ENCODE measurements at regions not wholly inside any gene's neighbourhood (a gene's known extent, or its start where the extent isn't known, plus 50 kb on each side); places are given as distances from the start of the nearest gene placed in this dataset.
A peak's percentile ranks its signal among the peaks of the same experiment; 100 is the strongest.

- ATAC-seq (no peak), DNase-seq (no peak), FAIRE-seq (no peak)
- TF ChIP-seq CTCF (IDR thresholded peaks at IDR 0.05), result no peak
- intact Hi-C loops (cut with DNase I), result no loop called here
- H3K27ac ChIP-seq, result no peak overlapping the region
- 87 to 99% methylated on average over 6 of the region's 6 CpGs for WGBS, 2 donors
- H3K27me3 ChIP-seq, result no peaks in the 10 kb centered on the region
- H3K4me3 ChIP-seq, result no peak overlapping the region
- no peaks in the 10 kb centered on the region for H3K36me3 ChIP-seq
- no peaks in the 10 kb centered on the region for H3K4me1 ChIP-seq
- no peaks in the 10 kb centered on the region for H3K9me3 ChIP-seq
Observed at GRCh38 chr2:129892773-129893172, 86.7 kb upstream of the RAB6C start.

- FAIRE-seq (no peak), ATAC-seq (no peak), DNase-seq (no peak)
- intact Hi-C loops (cut with DNase I), result no loop called here
- WGBS, 2 donors, result 74 to 78% methylated on average over 8 of the region's 8 CpGs
- TF ChIP-seq CTCF (IDR thresholded peaks at IDR 0.05), result no peak
- no peaks in the 10 kb centered on the region for H3K4me1 ChIP-seq
- H3K9me3 ChIP-seq, result no peaks in the 10 kb centered on the region
- no peaks in the 10 kb centered on the region for H3K27me3 ChIP-seq
- no peak overlapping the region for H3K4me3 ChIP-seq
- no peaks in the 10 kb centered on the region for H3K36me3 ChIP-seq
- no peak overlapping the region for H3K27ac ChIP-seq
Observed at GRCh38 chr2:129893244-129893643, 86.2 kb upstream of the RAB6C start.

DNA sequence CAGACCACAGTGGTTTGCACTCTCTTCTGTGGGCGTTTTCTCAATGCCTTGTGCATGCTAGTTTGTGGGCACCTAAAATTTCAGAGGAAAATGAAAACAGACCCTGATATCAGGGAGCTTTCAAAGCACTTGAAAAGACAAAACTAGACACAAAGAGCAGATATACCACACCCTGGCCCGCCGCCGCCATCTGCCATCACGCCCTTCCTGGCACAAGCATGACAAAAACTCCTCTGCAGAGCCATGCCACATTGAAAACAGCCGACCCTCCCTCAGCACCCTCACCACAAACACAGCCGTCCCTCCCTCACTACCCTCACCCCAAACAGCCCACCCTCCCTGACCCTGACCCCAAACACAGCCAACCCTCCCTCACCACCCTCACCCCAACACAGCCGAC is 84.8 kb upstream of the RAB6C start:
- DNase-seq (no peak), FAIRE-seq (no peak)
- H3K9me3 ChIP-seq, result no peaks in the 10 kb centered on the region

GRCh38 chr2:129895061-129895460 is 84.4 kb upstream of the RAB6C start:
- H3K27me3 ChIP-seq, result no peaks in the 10 kb centered on the region
- no peak overlapping the region for H3K4me3 ChIP-seq
- intact Hi-C loops (cut with DNase I), result no loop called here
- no peak for ATAC-seq
- no peak for TF ChIP-seq CTCF (IDR thresholded peaks at IDR 0.05)
- WGBS, 2 donors, result 72 to 78% methylated on average over 5 of the region's 5 CpGs
- no peak overlapping the region for H3K27ac ChIP-seq
- no peak for DNase-seq
- no peaks in the 10 kb centered on the region for H3K4me1 ChIP-seq
- no peak for FAIRE-seq
- H3K9me3 ChIP-seq, result no peaks in the 10 kb centered on the region
- no peaks in the 10 kb centered on the region for H3K36me3 ChIP-seq

More for the DNA sequence above, 84.8 kb upstream of the RAB6C start:
- Histone ChIP-seq H3K27ac (no peak overlapping the region), H3K36me3 (no peaks in the 10 kb centered on the region), H3K27me3 (no peaks in the 10 kb centered on the region), H3K4me1 (no peaks in the 10 kb centered on the region), H3K4me3 (no peak overlapping the region)
- intact Hi-C loops (cut with DNase I), result no loop called here
- ATAC-seq, result no peak
- TF ChIP-seq CTCF (IDR thresholded peaks at IDR 0.05), result no peak
- 80 to 84% methylated on average over 8 of the region's 8 CpGs for WGBS, 2 donors

GRCh38 chr2:129895526-129896082 is 83.9 kb upstream of the RAB6C start:
- Histone ChIP-seq H3K27me3 (no peaks in the 10 kb centered on the region), H3K27ac (no peak overlapping the region), H3K4me3 (no peak overlapping the region), H3K4me1 (no peaks in the 10 kb centered on the region), H3K36me3 (no peaks in the 10 kb centered on the region), H3K9me3 (no peaks in the 10 kb centered on the region)
- TF ChIP-seq CTCF (IDR thresholded peaks at IDR 0.05), result no peak
- FAIRE-seq (no peak), ATAC-seq (peak in 2 of 4 donors; percentile 28 to 40), DNase-seq (peak in 2 of 6 donors; percentile 27 to 32)
- intact Hi-C loops (cut with DNase I), result no loop called here
- 72 to 74% methylated on average over 2 of the region's 2 CpGs for WGBS, 2 donors

All from pancreas (tissue), 10 donors.